Peyer's patch (tissue), 4 donors: ENCODE measurements at regions not wholly inside any gene's neighbourhood (a gene's known extent, or its start where the extent isn't known, plus 50 kb on each side); places are given as distances from the start of the nearest gene placed in this dataset.

Source experiments
- DNase-seq, 3 donors: peaks; one replicate each; pipeline ENCODE4 v3.0.0-alpha.2; 2017 to 2019
- H3K27ac ChIP-seq, 4 donors: fragments of 200-600 bp; sonication (generic); one replicate each; pipeline ENCODE4 v1.5.1; 2016 to 2019
- H3K27me3 ChIP-seq, 2 donors: fragments of 200-600 bp; sonication (generic); one replicate each; pipeline ENCODE4 v1.5.1; 2019
- H3K36me3 ChIP-seq, 3 donors: fragments of 200-600 bp; sonication (generic); one replicate each; pipeline ENCODE4 v1.5.1; 2016 to 2019
- H3K4me1 ChIP-seq, 4 donors: fragments of 200-600 bp; sonication (generic); one replicate each; pipeline ENCODE4 v1.5.1; 2016 to 2019
- H3K4me3 ChIP-seq, 4 donors: fragments of 200-600 bp; sonication (generic); 1 replicate in 3 of 4; 2 replicates in 1 of 4; pipeline ENCODE4 v1.5.1; 2016 to 2019; ENCODE audit warnings: mild to moderate bottlenecking in 1 of 4
- H3K9me3 ChIP-seq, 4 donors: fragments of 200-600 bp; sonication (generic); one replicate each; pipeline ENCODE4 v1.5.1; 2016 to 2019; ENCODE audit warnings: mild to moderate bottlenecking in 1 of 4
- POLR2A ChIP-seq, 2 donors: fragments of 450-650 bp; IDR thresholded peaks; one replicate each; pipeline ENCODE4 v1.5.1; 2017; ENCODE audit warnings: antibody characterized with exemption in 2 of 2, mild to moderate bottlenecking in 2 of 2, moderate library complexity in 2 of 2
- TF ChIP-seq, protein P1 (sequence below), 6 experiments: fragments of 450-650 bp in 4 of 6; fragments of 200-600 bp in 2 of 6; sonication (generic) in 1 of 6; IDR thresholded peaks; one replicate each; pipeline ENCODE4 v1.5.1; 2017 to 2019; ENCODE audit warnings: antibody characterized with exemption in 6 of 6, mild to moderate bottlenecking in 3 of 6, moderate library complexity in 1 of 6

- no peak for TF ChIP-seq POLR2A (IDR thresholded peaks at IDR 0.05)
- TF ChIP-seq, protein P1, sequence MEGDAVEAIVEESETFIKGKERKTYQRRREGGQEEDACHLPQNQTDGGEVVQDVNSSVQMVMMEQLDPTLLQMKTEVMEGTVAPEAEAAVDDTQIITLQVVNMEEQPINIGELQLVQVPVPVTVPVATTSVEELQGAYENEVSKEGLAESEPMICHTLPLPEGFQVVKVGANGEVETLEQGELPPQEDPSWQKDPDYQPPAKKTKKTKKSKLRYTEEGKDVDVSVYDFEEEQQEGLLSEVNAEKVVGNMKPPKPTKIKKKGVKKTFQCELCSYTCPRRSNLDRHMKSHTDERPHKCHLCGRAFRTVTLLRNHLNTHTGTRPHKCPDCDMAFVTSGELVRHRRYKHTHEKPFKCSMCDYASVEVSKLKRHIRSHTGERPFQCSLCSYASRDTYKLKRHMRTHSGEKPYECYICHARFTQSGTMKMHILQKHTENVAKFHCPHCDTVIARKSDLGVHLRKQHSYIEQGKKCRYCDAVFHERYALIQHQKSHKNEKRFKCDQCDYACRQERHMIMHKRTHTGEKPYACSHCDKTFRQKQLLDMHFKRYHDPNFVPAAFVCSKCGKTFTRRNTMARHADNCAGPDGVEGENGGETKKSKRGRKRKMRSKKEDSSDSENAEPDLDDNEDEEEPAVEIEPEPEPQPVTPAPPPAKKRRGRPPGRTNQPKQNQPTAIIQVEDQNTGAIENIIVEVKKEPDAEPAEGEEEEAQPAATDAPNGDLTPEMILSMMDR (IDR thresholded peaks at IDR 0.05): no peak
- no peaks in the 10 kb centered on the region for H3K27me3 ChIP-seq
- no peak for DNase-seq
- no peak overlapping the region for H3K27ac ChIP-seq
- no peaks in the 10 kb centered on the region for H3K4me1 ChIP-seq
- no peaks in the 10 kb centered on the region for H3K9me3 ChIP-seq
- H3K4me3 ChIP-seq: no peak overlapping the region
- no peaks in the 10 kb centered on the region for H3K36me3 ChIP-seq
Observed at GRCh38 chr18:26794230-26795101, 71.0 kb downstream of the AQP4 start.

- Histone ChIP-seq H3K4me1 (no peaks in the 10 kb centered on the region), H3K9me3 (no peaks in the 10 kb centered on the region), H3K4me3 (no peak overlapping the region), H3K27me3 (no peaks in the 10 kb centered on the region), H3K27ac (no peak overlapping the region), H3K36me3 (no peaks in the 10 kb centered on the region)
- no peak for DNase-seq
- TF ChIP-seq POLR2A (IDR thresholded peaks at IDR 0.05): no peak
- TF ChIP-seq, protein P1 (IDR thresholded peaks at IDR 0.05): no peak
Observed at GRCh38 chr18:26792661-26793060, 72.8 kb downstream of the AQP4 start.

DNA sequence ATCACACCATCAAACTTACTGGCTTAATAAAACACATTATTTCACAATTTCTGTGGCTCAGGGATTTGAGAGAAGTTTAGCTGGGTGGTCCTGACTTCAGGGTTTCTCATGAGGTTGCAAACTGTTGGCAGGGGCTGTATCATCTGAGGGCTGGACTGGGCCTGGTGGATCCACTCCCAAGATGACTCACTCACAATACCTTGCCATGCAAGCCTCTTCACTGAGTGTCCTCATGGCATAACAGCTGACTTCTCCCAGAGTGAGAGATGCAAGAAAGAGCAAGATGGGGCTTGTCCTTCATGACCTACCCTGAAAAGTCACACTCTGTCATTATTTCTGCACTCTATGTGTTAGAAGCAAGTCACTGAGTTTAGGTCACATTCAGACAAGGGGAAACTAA lies 73.8 kb downstream of the AQP4 start:
- no peak for TF ChIP-seq POLR2A (IDR thresholded peaks at IDR 0.05)
- TF ChIP-seq, protein P1 (IDR thresholded peaks at IDR 0.05): no peak
- Histone ChIP-seq H3K9me3 (no peaks in the 10 kb centered on the region), H3K4me1 (no peaks in the 10 kb centered on the region), H3K36me3 (no peaks in the 10 kb centered on the region), H3K4me3 (no peak overlapping the region), H3K27ac (no peak overlapping the region), H3K27me3 (no peaks in the 10 kb centered on the region)
- DNase-seq: no peak

GRCh38 chr18:26784599-26784998 lies 80.9 kb downstream of the AQP4 start:
- no peaks in the 10 kb centered on the region for H3K9me3 ChIP-seq
- H3K4me1 ChIP-seq: no peaks in the 10 kb centered on the region
- no peak overlapping the region for H3K27ac ChIP-seq
- no peak for DNase-seq
- no peak for TF ChIP-seq POLR2A (IDR thresholded peaks at IDR 0.05)
- TF ChIP-seq, protein P1 (IDR thresholded peaks at IDR 0.05): no peak
- H3K36me3 ChIP-seq: no peaks in the 10 kb centered on the region
- no peaks in the 10 kb centered on the region for H3K27me3 ChIP-seq
- H3K4me3 ChIP-seq: no peak overlapping the region

DNA sequence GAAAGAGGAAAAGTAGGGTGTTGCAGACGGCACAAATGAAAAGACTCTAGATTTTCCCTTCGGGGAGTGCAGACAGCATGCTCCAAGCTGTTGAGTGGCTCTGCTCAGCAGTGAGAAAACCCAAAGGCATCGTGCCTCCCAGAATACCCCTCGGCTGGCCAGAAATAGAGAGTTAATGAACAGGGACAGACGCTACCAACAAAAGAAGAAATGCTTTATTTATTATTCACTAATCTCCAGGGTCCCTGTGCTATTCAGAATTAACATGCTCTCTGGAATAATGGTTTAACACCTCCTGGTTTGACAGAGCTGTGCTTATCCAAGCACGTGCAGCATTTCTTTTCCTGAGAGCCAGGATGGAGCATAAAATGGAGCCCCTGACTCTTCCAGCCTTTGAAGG lies 82.3 kb downstream of the AQP4 start:
- H3K36me3 ChIP-seq: no peaks in the 10 kb centered on the region
- no peaks in the 10 kb centered on the region for H3K27me3 ChIP-seq
- no peak overlapping the region for H3K27ac ChIP-seq
- H3K4me1 ChIP-seq: no peaks in the 10 kb centered on the region
- no peak for DNase-seq
- TF ChIP-seq, protein P1 (IDR thresholded peaks at IDR 0.05): no peak
- no peak for TF ChIP-seq POLR2A (IDR thresholded peaks at IDR 0.05)
- H3K4me3 ChIP-seq: no peak overlapping the region
- H3K9me3 ChIP-seq: no peaks in the 10 kb centered on the region
